B cell (primary cell): ENCODE measurements at regions not wholly inside any gene's neighbourhood (a gene's known extent, or its start where the extent isn't known, plus 50 kb on each side); places are given as distances from the start of the nearest gene placed in this dataset.

Experiments used
- EZH2 ChIP-seq: IDR thresholded peaks from 2 replicates; pipeline ENCODE4 v1.6.1; 2012; ENCODE audit warnings: borderline replicate concordance, low read depth, mild to moderate bottlenecking, moderate library complexity, low read length; ENCODE audit not compliant: insufficient read depth, poor library complexity, severe bottlenecking
- TF ChIP-seq, protein P1 (sequence below): fragments of 200-600 bp; IDR thresholded peaks from one replicate; pipeline ENCODE4 v1.8.0; 2022; ENCODE audit warnings: antibody characterized with exemption, mild to moderate bottlenecking

- no peak for TF ChIP-seq EZH2
- TF ChIP-seq, protein P1, sequence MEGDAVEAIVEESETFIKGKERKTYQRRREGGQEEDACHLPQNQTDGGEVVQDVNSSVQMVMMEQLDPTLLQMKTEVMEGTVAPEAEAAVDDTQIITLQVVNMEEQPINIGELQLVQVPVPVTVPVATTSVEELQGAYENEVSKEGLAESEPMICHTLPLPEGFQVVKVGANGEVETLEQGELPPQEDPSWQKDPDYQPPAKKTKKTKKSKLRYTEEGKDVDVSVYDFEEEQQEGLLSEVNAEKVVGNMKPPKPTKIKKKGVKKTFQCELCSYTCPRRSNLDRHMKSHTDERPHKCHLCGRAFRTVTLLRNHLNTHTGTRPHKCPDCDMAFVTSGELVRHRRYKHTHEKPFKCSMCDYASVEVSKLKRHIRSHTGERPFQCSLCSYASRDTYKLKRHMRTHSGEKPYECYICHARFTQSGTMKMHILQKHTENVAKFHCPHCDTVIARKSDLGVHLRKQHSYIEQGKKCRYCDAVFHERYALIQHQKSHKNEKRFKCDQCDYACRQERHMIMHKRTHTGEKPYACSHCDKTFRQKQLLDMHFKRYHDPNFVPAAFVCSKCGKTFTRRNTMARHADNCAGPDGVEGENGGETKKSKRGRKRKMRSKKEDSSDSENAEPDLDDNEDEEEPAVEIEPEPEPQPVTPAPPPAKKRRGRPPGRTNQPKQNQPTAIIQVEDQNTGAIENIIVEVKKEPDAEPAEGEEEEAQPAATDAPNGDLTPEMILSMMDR: no peak
Observed at GRCh38 chr10:10946801-10947200, 70.9 kb upstream of the CELF2 start.
